ENCODE measurements at regions not wholly inside any gene's neighbourhood (a gene's known extent, or its start where the extent isn't known, plus 50 kb on each side); places are given as distances from the start of the nearest gene placed in this dataset.

DNA sequence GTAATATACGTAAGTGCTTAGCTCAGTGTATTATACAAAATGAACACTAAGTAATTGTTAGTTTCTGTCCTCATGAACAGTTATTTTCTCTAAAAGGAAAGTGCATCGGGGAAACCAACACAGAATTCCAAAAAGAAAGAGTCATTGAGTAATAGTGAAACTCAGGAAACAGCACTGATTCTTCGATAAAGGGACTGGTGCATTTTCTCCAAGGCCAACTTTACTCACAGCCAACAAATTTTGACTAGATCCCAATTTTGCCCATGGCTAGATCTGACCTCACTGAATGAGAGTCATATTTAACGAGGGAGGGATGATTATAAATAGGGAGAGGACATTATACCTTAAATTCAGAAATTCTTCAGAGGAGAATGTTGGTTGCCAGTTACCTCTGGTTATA, 390.9 kb upstream of the NRSN1 start:
- no peaks in the 10 kb centered on the region for H3K36me3 ChIP-seq (replicated peaks; ENCODE audit: low read depth, low read length)
- no peak overlapping the region for H3K4me3 ChIP-seq (ENCODE audit: low read length)
- H3K9me3 ChIP-seq (ENCODE audit: insufficient read depth, low read length), result no peaks in the 10 kb centered on the region
- TF ChIP-seq EZH2phosphoT487 (IDR thresholded peaks at IDR 0.05; ENCODE audit: low read depth), result no peak
- TF ChIP-seq CTCF (IDR thresholded peaks at IDR 0.05; ENCODE audit: low read depth, low read length), result no peak
- H3K4me1 ChIP-seq (ENCODE audit: low read length), result no peaks in the 10 kb centered on the region
- H3K27me3 ChIP-seq (ENCODE audit: low read depth, low read length), result no peaks in the 10 kb centered on the region
- no peaks in the 10 kb centered on the region for H3K79me2 ChIP-seq (ENCODE audit: low read length)
- no peak overlapping the region for H3K4me2 ChIP-seq (ENCODE audit: low read length)
- no peak overlapping the region for H3K9ac ChIP-seq (ENCODE audit: low read length)
- no peak overlapping the region for H3K27ac ChIP-seq (ENCODE audit: low read length)
- H4K20me1 ChIP-seq (ENCODE audit: insufficient read depth, low read length), result no peaks in the 10 kb centered on the region
- H2AFZ ChIP-seq (ENCODE audit: low read depth, low read length), result no peak overlapping the region

DNA sequence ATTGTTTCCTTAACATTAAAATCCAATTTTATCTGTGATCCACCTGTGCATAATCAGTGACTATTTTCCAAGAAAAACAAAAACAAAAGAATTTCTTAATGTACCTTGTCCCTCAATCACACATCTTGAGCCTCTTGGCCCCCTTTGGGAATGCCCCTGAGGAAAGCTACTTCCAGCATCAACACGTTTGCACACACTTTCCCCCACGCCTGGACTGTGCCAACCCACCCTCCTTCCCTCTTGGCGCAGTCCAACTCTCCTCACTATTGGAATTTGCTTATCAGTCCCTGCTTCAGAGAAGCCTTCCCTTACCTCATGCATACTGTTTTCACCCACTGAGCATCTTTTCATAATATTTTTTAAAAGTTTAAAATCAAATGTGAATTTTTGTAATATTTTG, 389.4 kb upstream of the NRSN1 start:
- Histone ChIP-seq H3K4me3 (ENCODE audit: low read length) (no peak overlapping the region), H4K20me1 (ENCODE audit: insufficient read depth, low read length) (no peaks in the 10 kb centered on the region), H3K4me2 (ENCODE audit: low read length) (no peak overlapping the region), H2AFZ (ENCODE audit: low read depth, low read length) (no peak overlapping the region), H3K9me3 (ENCODE audit: insufficient read depth, low read length) (no peaks in the 10 kb centered on the region), H3K9ac (ENCODE audit: low read length) (no peak overlapping the region), H3K27me3 (ENCODE audit: low read depth, low read length) (no peaks in the 10 kb centered on the region), H3K27ac (ENCODE audit: low read length) (no peak overlapping the region), H3K79me2 (ENCODE audit: low read length) (no peaks in the 10 kb centered on the region), H3K36me3 (replicated peaks; ENCODE audit: low read depth, low read length) (no peaks in the 10 kb centered on the region), H3K4me1 (ENCODE audit: low read length) (no peaks in the 10 kb centered on the region)
- TF ChIP-seq CTCF (IDR thresholded peaks at IDR 0.05; ENCODE audit: low read depth, low read length), result no peak
- no peak for TF ChIP-seq EZH2phosphoT487 (IDR thresholded peaks at IDR 0.05; ENCODE audit: low read depth)

GRCh38 chr6:23747239-23747638, 378.8 kb upstream of the NRSN1 start:
- no peaks in the 10 kb centered on the region for H3K27me3 ChIP-seq (ENCODE audit: low read depth, low read length)
- H3K27ac ChIP-seq (ENCODE audit: low read length), result no peak overlapping the region
- no peak for TF ChIP-seq CTCF (IDR thresholded peaks at IDR 0.05; ENCODE audit: low read depth, low read length)
- no peak for TF ChIP-seq EZH2phosphoT487 (IDR thresholded peaks at IDR 0.05; ENCODE audit: low read depth)
- no peak overlapping the region for H2AFZ ChIP-seq (ENCODE audit: low read depth, low read length)
- H3K36me3 ChIP-seq (replicated peaks; ENCODE audit: low read depth, low read length), result no peaks in the 10 kb centered on the region
- H3K4me1 ChIP-seq (ENCODE audit: low read length), result no peaks in the 10 kb centered on the region
- H3K9ac ChIP-seq (ENCODE audit: low read length), result no peak overlapping the region
- no peak overlapping the region for H3K4me2 ChIP-seq (ENCODE audit: low read length)
- H3K9me3 ChIP-seq (ENCODE audit: insufficient read depth, low read length), result no peaks in the 10 kb centered on the region
- H4K20me1 ChIP-seq (ENCODE audit: insufficient read depth, low read length), result no peaks in the 10 kb centered on the region
- H3K4me3 ChIP-seq (ENCODE audit: low read length), result no peak overlapping the region
- no peaks in the 10 kb centered on the region for H3K79me2 ChIP-seq (ENCODE audit: low read length)

DNA sequence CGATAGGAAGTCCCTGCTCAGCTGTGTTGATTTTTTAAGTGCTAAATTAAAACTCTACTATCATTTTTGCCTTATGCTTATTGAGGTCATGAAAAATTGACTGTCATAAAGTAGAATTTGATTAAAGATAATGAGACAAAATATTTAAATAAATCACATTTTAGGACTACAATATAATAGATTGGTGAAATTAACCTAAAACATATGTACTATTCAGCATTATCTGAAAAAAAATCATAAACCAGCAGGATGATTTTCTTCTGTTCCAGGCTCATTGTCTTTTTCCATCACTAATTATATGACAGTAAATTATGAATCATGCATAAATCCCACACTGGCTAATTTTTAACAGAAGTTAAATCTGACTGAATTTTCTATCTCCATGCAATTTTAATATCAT, 373.6 kb upstream of the NRSN1 start:
- Histone ChIP-seq H3K9ac (ENCODE audit: low read length) (no peak overlapping the region), H3K79me2 (ENCODE audit: low read length) (no peaks in the 10 kb centered on the region), H3K36me3 (replicated peaks; ENCODE audit: low read depth, low read length) (no peaks in the 10 kb centered on the region), H3K4me1 (ENCODE audit: low read length) (no peaks in the 10 kb centered on the region), H3K9me3 (ENCODE audit: insufficient read depth, low read length) (no peaks in the 10 kb centered on the region), H2AFZ (ENCODE audit: low read depth, low read length) (no peak overlapping the region), H3K4me3 (ENCODE audit: low read length) (no peak overlapping the region), H4K20me1 (ENCODE audit: insufficient read depth, low read length) (no peaks in the 10 kb centered on the region), H3K27me3 (ENCODE audit: low read depth, low read length) (no peaks in the 10 kb centered on the region), H3K4me2 (ENCODE audit: low read length) (no peak overlapping the region), H3K27ac (ENCODE audit: low read length) (no peak overlapping the region)
- no peak for TF ChIP-seq EZH2phosphoT487 (IDR thresholded peaks at IDR 0.05; ENCODE audit: low read depth)
- no peak for TF ChIP-seq CTCF (IDR thresholded peaks at IDR 0.05; ENCODE audit: low read depth, low read length)

All from OCI-LY3 (cell line).